ENCODE measurements at regions not wholly inside any gene's neighbourhood (a gene's known extent, or its start where the extent isn't known, plus 50 kb on each side); places are given as distances from the start of the nearest gene placed in this dataset.

- no peak for TF ChIP-seq ZNF462 (CRISPR knock-in tag; IDR thresholded peaks at IDR 0.05)
- TF ChIP-seq EZH2 (IDR thresholded peaks at IDR 0.05; ENCODE audit: low read depth, unreplicated experiment), result no peak
- no peak for TF ChIP-seq CTCF (conservative IDR thresholded peaks at IDR 0.05; ENCODE audit: low read depth in 2 of 2)
- TF ChIP-seq ZNF114 (CRISPR knock-in tag; IDR thresholded peaks at IDR 0.05), result no peak
Measured at GRCh38 chr5:162410365-162410764, 342.8 kb downstream of the GABRG2 start (continued).

GRCh38 chr5:162429142-162429541 lies 361.6 kb downstream of the GABRG2 start:
- Mint-ChIP-seq H3K36me3 (ENCODE audit: low read depth) (no peaks in the 10 kb centered on the region), H3K27ac (no peak overlapping the region), H3K9me3 (no peaks in the 10 kb centered on the region), H3K27me3 (ENCODE audit: insufficient read depth, low read depth, poor library complexity) (no peaks in the 10 kb centered on the region), H3K4me3 (no peak overlapping the region), H3K4me1 (no peaks in the 10 kb centered on the region)
- no peak for ATAC-seq
- Histone ChIP-seq H3K27me3 (ENCODE audit: insufficient read depth) (no peaks in the 10 kb centered on the region), H3K27ac (ENCODE audit: low read depth) (no peak overlapping the region), H3K36me3 (ENCODE audit: insufficient read depth) (no peaks in the 10 kb centered on the region), H3K4me3 (no peak overlapping the region), H4K20me1 (replicated peaks; ENCODE audit: insufficient read depth) (no peaks in the 10 kb centered on the region), H3K4me1 (ENCODE audit: insufficient read depth) (no peaks in the 10 kb centered on the region), H3F3A (replicated peaks; ENCODE audit: low read depth) (no peaks in the 10 kb centered on the region), H3K9me2 (ENCODE audit: insufficient read depth) (no peaks in the 10 kb centered on the region), H3K4me2 (no peak overlapping the region), H2AFZ (no peak overlapping the region), H3K79me2 (replicated peaks; ENCODE audit: insufficient read depth) (no peaks in the 10 kb centered on the region)
- DNase-seq (ENCODE audit: low spot score), result no peak
- TF ChIP-seq ZNF462 (CRISPR knock-in tag; IDR thresholded peaks at IDR 0.05), result no peak

Data from GM23338 (cell line).